ENCODE measurements at regions not wholly inside any gene's neighbourhood (a gene's known extent, or its start where the extent isn't known, plus 50 kb on each side); places are given as distances from the start of the nearest gene placed in this dataset.
"Not testable (repeated sequence)": the region's sequence is repeated elsewhere in the genome, so short reads cannot be mapped to it uniquely, and the experiment has no call there.

DNA sequence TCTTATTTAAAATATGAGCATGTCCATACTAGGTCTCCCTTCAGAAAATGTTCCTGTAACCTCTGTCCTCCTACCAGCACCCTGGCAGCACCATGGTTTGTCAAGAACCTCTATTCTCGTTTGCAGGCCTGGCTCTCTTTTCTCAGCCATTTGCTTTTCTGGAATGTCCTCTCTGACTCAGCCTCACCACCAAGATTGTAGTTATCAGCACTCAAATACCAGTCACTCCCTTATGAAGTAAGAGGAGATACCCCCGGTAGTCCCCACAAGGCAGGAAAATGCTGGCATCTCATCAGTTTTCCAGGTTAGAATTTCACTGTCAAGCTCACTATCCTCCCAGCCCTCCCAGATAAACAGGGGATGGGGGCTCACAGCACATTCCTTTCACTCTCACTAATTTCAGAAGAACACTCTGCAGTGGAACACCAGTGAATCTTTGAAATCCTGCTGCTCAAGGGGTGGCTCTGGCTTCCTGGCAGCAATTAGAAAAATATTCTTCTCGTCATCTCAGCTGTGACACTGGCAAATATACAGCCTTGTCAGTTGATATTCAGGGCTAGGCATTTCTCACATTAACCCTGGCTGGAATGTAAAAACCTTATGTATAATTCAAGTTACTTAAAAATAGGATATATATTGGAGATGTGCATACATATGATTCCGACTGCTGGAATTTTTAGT, 129.2 kb downstream of the TBX18 start:
- no peak overlapping the region for H3K4me3 ChIP-seq (ENCODE audit: control insufficient read depth, low read depth, low read length)
- no peak for DNase-seq (ENCODE audit: low read depth)
- TF ChIP-seq CTCF (conservative IDR thresholded peaks at IDR 0.05; ENCODE audit: control insufficient read depth, insufficient read depth, low read depth, low read length), result no peak

GRCh38 chr6:84633771-84634170, 130.6 kb downstream of the TBX18 start:
- H3K4me3 ChIP-seq (ENCODE audit: control insufficient read depth, low read depth, low read length), result no peak overlapping the region
- no peak for TF ChIP-seq CTCF (conservative IDR thresholded peaks at IDR 0.05; ENCODE audit: control insufficient read depth, insufficient read depth, low read depth, low read length)
- DNase-seq (ENCODE audit: low read depth), result no peak

- not testable (repeated sequence) for DNase-seq (ENCODE audit: low read depth); H3K4me3 ChIP-seq (ENCODE audit: control insufficient read depth, low read depth, low read length)
Observed at GRCh38 chr6:84626527-84626926, 137.9 kb downstream of the TBX18 start.

DNA sequence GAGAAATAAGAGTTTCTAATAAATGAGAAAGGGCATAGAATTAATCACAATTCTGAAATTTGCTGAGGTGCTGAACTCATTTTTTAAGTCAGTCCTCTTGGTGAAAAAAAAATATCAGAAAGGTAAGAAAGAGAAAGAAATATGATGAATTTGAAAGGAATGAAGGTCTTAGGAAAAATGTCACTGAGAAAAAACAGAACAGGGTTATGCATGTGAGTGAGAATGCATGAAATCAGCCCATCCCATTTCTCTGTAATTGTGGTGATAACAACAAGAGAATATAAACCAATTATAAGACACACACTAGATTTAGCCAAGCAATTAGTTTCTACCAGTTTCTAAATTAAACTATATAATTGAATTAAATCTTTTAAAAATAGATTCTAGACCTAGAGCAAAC, 138.9 kb downstream of the TBX18 start:
- no peak for TF ChIP-seq CTCF (conservative IDR thresholded peaks at IDR 0.05; ENCODE audit: control insufficient read depth, insufficient read depth, low read depth, low read length)
- no peak overlapping the region for H3K4me3 ChIP-seq (ENCODE audit: control insufficient read depth, low read depth, low read length)
- no peak for DNase-seq (ENCODE audit: low read depth)

DNA sequence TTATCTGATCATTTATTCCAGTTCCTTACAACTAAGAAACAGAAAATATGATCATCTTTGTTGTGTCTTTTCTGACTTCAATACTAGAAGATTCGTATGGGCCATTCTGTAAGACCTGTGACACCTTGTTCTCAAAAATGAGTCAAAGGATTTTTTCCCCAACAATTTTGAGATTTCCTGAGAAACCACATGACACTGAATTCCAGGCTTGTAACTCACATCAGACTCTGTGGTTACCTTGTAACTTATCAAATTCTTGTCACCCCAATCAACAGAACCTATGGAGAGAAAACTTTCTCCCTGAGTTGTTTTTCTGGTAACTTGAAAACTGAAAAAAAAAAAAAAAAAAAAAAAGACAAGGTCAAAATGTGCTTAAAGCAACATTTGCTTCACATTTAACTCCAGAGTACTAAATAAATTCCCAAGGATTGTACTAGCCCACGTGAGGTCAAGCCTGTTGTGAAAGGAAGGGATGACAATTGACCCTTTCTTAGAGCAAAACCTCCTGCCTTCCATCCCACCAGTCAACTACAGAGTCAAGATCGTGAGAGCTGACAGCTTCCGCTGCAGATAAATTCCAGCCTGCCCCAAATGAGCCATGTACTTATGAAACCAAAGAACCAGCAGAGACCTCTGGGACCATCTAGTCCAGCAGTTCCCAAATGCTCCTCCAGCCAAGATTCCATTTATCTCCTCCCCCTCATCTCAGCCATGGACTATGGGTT, 140.3 kb downstream of the TBX18 start:
- peak; percentile 88 for DNase-seq (ENCODE audit: low read depth)

GRCh38 chr6:84618836-84619235, 145.6 kb downstream of the TBX18 start:
- peak; percentile 50 for DNase-seq (ENCODE audit: low read depth)
- H3K4me3 ChIP-seq (ENCODE audit: control insufficient read depth, low read depth, low read length), result no peak overlapping the region
- no peak for TF ChIP-seq CTCF (conservative IDR thresholded peaks at IDR 0.05; ENCODE audit: control insufficient read depth, insufficient read depth, low read depth, low read length)

More for the DNA sequence above, 140.3 kb downstream of the TBX18 start:
- no peak overlapping the region for H3K4me3 ChIP-seq (ENCODE audit: control insufficient read depth, low read depth, low read length)
- TF ChIP-seq CTCF (conservative IDR thresholded peaks at IDR 0.05; ENCODE audit: control insufficient read depth, insufficient read depth, low read depth, low read length), result no peak

- DNase-seq (ENCODE audit: low read depth), result peak; percentile 95
- no peak overlapping the region for H3K4me3 ChIP-seq (ENCODE audit: control insufficient read depth, low read depth, low read length)
- no peak for TF ChIP-seq CTCF (conservative IDR thresholded peaks at IDR 0.05; ENCODE audit: control insufficient read depth, insufficient read depth, low read depth, low read length)
Observed at GRCh38 chr6:84618046-84618752, 146.2 kb downstream of the TBX18 start.

All from fibroblast of mammary gland (primary cell).